ENCODE measurements at regions not wholly inside any gene's neighbourhood (a gene's known extent, or its start where the extent isn't known, plus 50 kb on each side); places are given as distances from the start of the nearest gene placed in this dataset.

DNA sequence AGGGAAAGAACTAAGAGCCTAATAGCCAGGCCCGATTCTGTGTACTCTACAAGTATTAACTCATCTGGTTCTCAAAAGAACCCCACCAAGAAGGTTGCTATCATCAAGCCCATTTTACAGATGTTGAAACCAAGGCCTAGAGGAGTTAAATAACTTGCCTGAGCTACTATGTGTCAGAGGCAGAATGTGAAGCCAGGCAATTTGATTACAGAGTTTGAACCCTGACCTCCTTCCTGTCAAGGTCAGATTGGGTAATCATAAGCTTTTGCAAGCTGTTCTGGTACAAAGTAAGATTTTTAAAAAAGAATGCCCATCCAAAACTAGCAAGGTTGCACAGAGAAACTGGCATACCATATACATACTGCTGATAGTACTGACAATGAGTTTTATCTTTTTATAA is 227.1 kb downstream of the HAUS1 start:
- Histone ChIP-seq H3K36me3 (ENCODE audit: insufficient read depth, low read length, poor library complexity, severe bottlenecking) (no peaks in the 10 kb centered on the region), H3K4me1 (ENCODE audit: insufficient read depth, low read length, poor library complexity, severe bottlenecking) (peaks cover 13% of the 10 kb centered on the region), H3K27ac (ENCODE audit: low read depth, low read length, poor library complexity, severe bottlenecking) (no peak overlapping the region), H3K27me3 (replicated peaks; ENCODE audit: insufficient read depth, low read depth, low read length, poor library complexity) (no peaks in the 10 kb centered on the region), H3K4me3 (ENCODE audit: low read depth, low read length, poor library complexity, severe bottlenecking) (no peak overlapping the region), H3K9me3 (ENCODE audit: low read depth, low read length, poor library complexity, severe bottlenecking) (no peaks in the 10 kb centered on the region)
- no peak for TF ChIP-seq EZH2 (IDR thresholded peaks at IDR 0.05; ENCODE audit: borderline replicate concordance, low read depth, low read length, poor library complexity, severe bottlenecking)
- TF ChIP-seq, protein P1, sequence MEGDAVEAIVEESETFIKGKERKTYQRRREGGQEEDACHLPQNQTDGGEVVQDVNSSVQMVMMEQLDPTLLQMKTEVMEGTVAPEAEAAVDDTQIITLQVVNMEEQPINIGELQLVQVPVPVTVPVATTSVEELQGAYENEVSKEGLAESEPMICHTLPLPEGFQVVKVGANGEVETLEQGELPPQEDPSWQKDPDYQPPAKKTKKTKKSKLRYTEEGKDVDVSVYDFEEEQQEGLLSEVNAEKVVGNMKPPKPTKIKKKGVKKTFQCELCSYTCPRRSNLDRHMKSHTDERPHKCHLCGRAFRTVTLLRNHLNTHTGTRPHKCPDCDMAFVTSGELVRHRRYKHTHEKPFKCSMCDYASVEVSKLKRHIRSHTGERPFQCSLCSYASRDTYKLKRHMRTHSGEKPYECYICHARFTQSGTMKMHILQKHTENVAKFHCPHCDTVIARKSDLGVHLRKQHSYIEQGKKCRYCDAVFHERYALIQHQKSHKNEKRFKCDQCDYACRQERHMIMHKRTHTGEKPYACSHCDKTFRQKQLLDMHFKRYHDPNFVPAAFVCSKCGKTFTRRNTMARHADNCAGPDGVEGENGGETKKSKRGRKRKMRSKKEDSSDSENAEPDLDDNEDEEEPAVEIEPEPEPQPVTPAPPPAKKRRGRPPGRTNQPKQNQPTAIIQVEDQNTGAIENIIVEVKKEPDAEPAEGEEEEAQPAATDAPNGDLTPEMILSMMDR (conservative IDR thresholded peaks at IDR 0.05; ENCODE audit: low read depth, low read length), result no peak
- BruUV-seq (replicated peaks), result no TSS peak
- CTCF ChIA-PET, result no interaction called here
- intact Hi-C loops (cut with micrococcal nuclease; ENCODE audit: unreplicated experiment), result no loop called here
- POLR2A ChIA-PET (ENCODE audit: low non-redundant PET), result no interaction called here
- no peak for DNase-seq (ENCODE audit: low spot score)

DNA sequence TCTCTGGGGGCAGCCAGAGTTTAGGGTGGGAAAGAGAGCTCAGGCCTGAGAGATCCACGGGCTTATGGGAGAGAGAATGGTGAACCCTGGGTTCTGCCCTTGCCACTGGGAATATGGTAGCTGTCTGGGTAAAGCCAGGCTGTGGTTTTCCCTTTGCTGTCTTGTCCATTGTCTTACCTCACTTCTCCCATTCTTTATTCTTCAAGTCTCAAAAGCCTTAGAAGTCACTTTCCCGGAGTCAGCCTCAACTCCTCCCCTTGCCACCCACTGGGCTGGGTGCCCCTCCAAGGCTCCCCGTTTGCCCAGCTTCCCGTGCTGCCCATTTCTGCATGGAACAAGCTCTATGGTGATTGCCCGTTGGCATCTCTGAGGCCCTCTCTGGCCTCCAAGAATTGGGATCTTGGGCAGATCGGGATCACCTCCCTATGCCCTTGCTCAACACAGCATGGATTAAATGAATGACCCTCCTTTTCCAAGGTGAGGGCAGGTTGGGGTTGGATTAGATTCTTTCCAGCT is 228.2 kb downstream of the HAUS1 start:
- BruUV-seq (replicated peaks), result no TSS peak
- DNase-seq (ENCODE audit: low spot score), result no peak
- H3K36me3 ChIP-seq (ENCODE audit: insufficient read depth, low read length, poor library complexity, severe bottlenecking), result no peaks in the 10 kb centered on the region
- no peak overlapping the region for H3K4me3 ChIP-seq (ENCODE audit: low read depth, low read length, poor library complexity, severe bottlenecking)
- no peaks in the 10 kb centered on the region for H3K27me3 ChIP-seq (replicated peaks; ENCODE audit: insufficient read depth, low read depth, low read length, poor library complexity)
- no peak overlapping the region for H3K27ac ChIP-seq (ENCODE audit: low read depth, low read length, poor library complexity, severe bottlenecking)
- H3K4me1 ChIP-seq (ENCODE audit: insufficient read depth, low read length, poor library complexity, severe bottlenecking), result peaks cover 20% of the 10 kb centered on the region
- ChIA-PET CTCF (interaction anchor here (1.7 kb wide), 1 partner anchor 326 kb away, joined by 4 read pairs; no protein-coding TSS in a partner anchor), POLR2A (ENCODE audit: low non-redundant PET) (no interaction called here)
- H3K9me3 ChIP-seq (ENCODE audit: low read depth, low read length, poor library complexity, severe bottlenecking), result no peaks in the 10 kb centered on the region
- TF ChIP-seq, protein P1 (conservative IDR thresholded peaks at IDR 0.05; ENCODE audit: low read depth, low read length), result no peak
- TF ChIP-seq EZH2 (IDR thresholded peaks at IDR 0.05; ENCODE audit: borderline replicate concordance, low read depth, low read length, poor library complexity, severe bottlenecking), result no peak
- intact Hi-C loops (cut with micrococcal nuclease; ENCODE audit: unreplicated experiment), result no loop called here

DNA sequence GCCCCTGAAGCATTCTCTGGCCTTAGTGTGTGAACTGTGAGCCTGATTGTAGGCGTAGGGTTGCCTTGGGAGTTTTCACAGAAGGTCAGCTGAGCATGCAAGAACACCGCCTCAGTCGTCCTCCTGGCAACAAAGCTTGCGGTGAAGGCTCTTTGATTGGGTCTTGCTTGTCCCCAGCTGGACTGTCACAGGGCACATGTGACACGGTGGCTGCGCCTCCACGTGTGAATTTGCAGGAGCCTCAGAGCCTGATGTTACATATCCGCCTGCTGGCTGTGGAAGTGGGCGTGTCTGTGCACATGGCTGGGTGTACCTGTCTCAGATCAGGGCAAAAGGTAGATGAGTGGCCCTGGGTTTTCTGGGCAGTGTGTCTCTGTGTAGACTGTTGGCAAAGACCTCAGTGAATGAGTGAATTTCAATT is 228.7 kb downstream of the HAUS1 start:
- TF ChIP-seq, protein P1 (conservative IDR thresholded peaks at IDR 0.05; ENCODE audit: low read depth, low read length), result no peak
- TF ChIP-seq EZH2 (IDR thresholded peaks at IDR 0.05; ENCODE audit: borderline replicate concordance, low read depth, low read length, poor library complexity, severe bottlenecking), result no peak
- intact Hi-C loops (cut with micrococcal nuclease; ENCODE audit: unreplicated experiment), result no loop called here
- DNase-seq (ENCODE audit: low spot score), result no peak
- no peaks in the 10 kb centered on the region for H3K9me3 ChIP-seq (ENCODE audit: low read depth, low read length, poor library complexity, severe bottlenecking)
- no peaks in the 10 kb centered on the region for H3K36me3 ChIP-seq (ENCODE audit: insufficient read depth, low read length, poor library complexity, severe bottlenecking)
- H3K27ac ChIP-seq (ENCODE audit: low read depth, low read length, poor library complexity, severe bottlenecking), result no peak overlapping the region
- no peaks in the 10 kb centered on the region for H3K27me3 ChIP-seq (replicated peaks; ENCODE audit: insufficient read depth, low read depth, low read length, poor library complexity)
- ChIA-PET POLR2A (ENCODE audit: low non-redundant PET) (no interaction called here), CTCF (interaction anchor here (1.7 kb wide), 1 partner anchor 325 kb away, joined by 4 read pairs; no protein-coding TSS in a partner anchor)
- no TSS peak for BruUV-seq (replicated peaks)
- H3K4me1 ChIP-seq (ENCODE audit: insufficient read depth, low read length, poor library complexity, severe bottlenecking), result peaks cover 24% of the 10 kb centered on the region
- no peak overlapping the region for H3K4me3 ChIP-seq (ENCODE audit: low read depth, low read length, poor library complexity, severe bottlenecking)

Measured in A673 (cell line).